DMS153 treated with DMSO at 0.1 percent for 48 hours (cell line): ENCODE measurements at regions not wholly inside any gene's neighbourhood (a gene's known extent, or its start where the extent isn't known, plus 50 kb on each side); places are given as distances from the start of the nearest gene placed in this dataset.
"Not testable (repeated sequence)": the region's sequence is repeated elsewhere in the genome, so short reads cannot be mapped to it uniquely, and the experiment has no call there.

Experiments
- DNase-seq: peaks from one replicate; lab custom pipeline; 2025; ENCODE audit not compliant: unreplicated experiment; lab: John Stamatoyannopoulos, UW

GRCh38 chr19:30690525-30690924 lies 318.3 kb downstream of the ZNF536 start:
- no peak for DNase-seq

GRCh38 chr19:30689474-30689873 lies 317.3 kb downstream of the ZNF536 start:
- no peak for DNase-seq

DNA sequence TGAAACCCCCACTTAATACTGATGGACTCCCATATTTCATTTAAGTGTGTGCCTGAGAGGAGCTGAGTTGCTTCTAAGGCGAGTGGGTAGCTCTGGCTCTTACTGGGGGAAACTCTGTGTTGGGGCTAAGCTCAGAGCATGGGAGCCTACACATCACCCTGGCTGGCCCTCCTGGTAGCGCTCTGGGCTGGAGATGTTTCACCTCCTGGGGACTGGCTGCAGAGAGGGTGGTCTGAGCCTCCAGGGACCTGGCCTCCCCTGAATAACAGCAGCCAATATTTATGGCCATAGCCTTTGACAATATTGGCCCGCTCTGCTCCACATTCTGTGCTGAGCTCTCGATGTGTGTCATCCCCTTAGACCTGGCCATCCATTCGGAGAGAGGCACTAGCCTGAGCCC lies 316.5 kb downstream of the ZNF536 start:
- no peak for DNase-seq

DNA sequence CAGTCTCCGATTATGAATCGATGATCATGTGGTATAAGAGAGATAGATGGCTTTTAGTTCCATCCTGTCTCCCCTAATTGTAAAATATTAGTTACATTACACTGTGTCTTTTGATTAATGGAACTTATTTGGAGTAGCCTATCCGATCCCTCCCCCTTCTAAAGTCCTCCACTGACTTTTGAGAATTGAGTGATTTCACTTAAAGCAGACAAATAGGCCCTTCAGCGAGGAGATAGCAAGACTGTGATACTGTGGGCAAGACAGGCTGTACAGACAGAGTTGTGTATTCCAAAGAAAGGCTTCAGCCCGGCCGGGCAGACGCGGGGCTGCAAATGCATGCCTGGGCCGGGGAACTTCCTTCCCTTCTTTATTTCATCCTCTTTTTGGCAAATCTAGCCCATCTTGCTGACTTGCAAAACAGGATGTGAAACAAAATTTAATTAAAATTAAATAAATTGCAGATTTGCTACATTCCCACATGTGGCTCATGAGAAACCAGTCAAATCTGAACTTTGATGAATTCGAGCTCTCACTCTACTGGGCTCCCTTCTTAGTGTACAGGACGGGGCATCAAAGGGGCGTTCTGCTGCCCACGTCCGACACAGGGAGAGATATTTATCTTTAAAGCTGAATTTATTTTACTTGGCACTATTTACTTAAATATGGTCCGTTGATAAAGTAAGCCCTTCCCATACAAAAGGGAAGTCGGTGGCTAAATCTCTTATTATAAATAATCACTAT lies 314.8 kb downstream of the ZNF536 start:
- no peak for DNase-seq

DNA sequence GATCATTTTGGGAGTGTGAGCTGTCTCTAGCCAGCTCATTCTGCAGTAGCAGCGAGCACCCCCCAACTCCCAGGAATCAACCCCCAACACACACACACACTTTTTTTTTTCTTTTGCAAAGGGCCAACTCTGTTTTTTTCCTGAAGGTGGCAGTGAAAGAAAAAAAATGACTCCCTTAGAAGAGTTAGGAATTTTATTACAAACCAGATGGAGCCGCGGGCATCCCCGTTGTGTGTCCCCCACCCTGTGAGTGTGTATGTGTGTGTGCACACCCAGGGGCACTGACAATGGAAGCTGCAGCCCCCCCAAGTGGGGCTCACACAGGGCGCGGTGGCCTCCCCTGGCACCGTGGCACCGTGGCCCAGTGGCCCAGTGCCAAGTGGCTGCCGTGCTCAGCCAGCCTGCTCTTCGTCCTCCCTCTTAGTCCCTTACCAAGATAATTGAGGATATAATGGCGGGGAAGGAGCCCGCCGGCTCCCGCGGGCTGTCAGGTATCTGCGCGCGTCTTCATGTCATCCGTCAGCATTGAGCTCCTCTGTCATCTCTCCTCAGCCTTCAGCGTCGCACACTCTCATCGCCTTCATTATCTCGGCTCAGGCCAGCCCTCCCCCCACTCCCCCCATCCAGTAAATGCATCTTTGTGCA lies 314.1 kb downstream of the ZNF536 start:
- DNase-seq: no peak

DNA sequence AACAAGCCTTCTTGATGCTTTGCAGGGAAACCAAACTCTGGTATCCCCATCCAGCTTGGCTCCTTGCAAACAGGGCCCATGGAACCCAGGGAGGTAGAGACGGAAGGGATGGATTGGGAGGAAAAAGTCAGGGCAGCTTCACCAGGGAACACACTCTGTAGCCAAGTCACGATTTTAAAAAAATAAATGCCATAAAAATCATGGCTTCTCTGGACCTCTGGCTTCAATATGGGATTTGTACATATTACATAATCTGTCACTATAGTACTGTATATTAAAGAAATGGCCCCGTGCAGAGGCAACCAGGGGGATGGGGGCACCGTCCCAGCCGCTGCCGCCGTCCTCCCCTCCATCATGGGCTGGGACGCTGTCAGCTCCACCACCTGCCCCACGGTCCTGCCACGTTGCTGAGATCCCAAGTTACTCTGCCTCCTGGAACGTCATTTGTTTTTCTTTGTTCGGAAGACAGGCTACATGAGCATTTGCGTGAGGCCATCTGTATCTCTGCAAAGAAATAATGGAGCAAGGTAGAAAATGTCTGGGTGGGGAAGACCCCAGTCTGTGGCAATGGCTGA lies 313.3 kb downstream of the ZNF536 start:
- DNase-seq: no peak

DNA sequence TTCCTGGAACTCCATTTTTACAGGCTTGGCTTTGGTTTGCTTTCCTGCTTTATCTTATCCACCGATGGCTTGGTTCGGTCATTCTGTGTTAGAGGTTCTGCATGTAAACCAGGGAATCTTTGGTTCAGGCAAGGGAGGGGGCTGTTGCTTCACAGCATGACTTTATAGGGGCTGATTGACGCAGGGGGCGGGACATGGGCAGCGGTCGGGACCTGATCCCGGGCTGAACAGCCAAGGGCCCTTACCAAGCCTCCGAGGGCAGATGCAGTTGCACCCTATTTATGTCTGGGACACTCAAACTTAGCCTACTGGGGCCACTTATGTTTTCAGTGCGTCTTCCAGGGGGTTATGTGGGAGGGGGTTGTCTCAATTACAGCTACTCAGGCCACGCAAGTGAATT lies 312.4 kb downstream of the ZNF536 start:
- no peak for DNase-seq

- DNase-seq: peak; percentile 37
Measured at GRCh38 chr19:30682999-30683536, 310.9 kb downstream of the ZNF536 start.

GRCh38 chr19:30682146-30682998 lies 310.2 kb downstream of the ZNF536 start:
- no peak for DNase-seq

DNA sequence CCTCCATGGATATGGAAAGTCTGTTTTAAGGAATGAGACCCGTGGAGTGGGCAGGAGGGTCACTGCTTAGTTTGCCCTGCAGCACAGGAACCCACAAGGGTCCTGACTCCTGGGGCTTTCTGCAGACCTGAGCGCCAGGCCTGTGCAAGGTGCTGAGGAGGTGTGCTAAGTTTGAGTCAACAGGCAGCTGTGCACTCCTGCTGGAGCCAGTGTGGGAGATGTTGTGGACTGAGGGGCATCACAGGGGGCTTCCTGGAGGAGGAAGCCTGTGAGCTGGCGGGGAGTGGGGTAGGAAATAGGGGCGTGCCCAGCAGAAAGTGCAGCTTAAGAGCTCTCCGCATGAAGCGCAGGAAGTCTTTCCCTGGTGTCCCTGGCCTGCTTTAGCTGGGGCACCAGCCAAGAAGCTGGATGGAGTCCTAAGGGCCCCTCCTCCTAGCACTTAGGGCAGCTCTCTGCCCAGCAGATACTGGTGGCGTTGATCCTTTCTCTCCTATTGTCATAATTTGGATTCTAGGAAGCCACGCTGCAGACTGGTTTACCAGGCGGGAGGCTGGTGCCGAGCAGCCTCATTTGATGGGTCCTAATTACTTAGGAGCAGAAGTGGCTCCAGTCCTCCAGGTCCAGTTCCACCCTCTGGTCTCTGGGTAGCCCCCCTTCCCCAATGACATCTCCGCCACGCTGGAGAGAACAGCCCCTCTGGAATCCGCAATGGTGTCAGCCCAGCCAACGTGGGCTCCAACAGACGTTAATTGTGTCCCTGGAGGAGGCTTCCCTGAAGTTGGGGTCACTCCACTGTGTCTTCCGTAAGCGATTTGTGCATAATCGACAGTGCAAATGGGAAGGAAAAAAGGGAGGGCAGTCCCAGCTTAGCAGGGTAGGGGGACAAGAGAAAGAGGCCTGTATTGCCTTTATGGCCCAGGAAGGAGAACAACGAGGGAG lies 309.2 kb downstream of the ZNF536 start:
- no peak for DNase-seq

GRCh38 chr19:30680399-30680798 lies 308.2 kb downstream of the ZNF536 start:
- not testable (repeated sequence) for DNase-seq

GRCh38 chr19:30679789-30680188 lies 307.6 kb downstream of the ZNF536 start:
- DNase-seq: no peak

- DNase-seq: no peak
Measured at GRCh38 chr19:30679153-30679702, 307.0 kb downstream of the ZNF536 start.

GRCh38 chr19:30678168-30678567 lies 306.0 kb downstream of the ZNF536 start:
- DNase-seq: no peak

- DNase-seq: no peak
Measured at GRCh38 chr19:30677702-30678101, 305.5 kb downstream of the ZNF536 start.

- DNase-seq: no peak
Measured at GRCh38 chr19:30676990-30677679, 305.0 kb downstream of the ZNF536 start.

GRCh38 chr19:30675086-30675485 lies 302.9 kb downstream of the ZNF536 start:
- DNase-seq: no peak

DNA sequence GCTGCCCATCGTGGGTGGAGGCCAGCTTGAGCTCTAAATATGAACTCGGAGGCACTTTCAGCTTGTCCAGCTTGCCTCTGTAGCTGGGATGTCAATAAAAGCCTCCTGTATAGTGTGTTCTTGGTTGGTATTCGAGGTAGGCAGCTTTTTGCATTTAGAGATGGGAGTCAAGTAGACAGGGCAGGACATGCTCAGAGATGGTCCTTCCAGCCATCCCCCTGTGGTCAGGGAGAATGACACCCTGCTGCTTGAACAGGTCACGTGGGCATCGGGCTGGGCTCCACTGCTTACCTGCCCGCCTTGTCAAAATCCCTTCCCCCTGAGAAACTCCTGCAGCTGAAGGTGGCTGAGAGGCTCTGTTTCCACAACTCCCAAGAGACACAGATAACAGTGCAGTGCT lies 302.5 kb downstream of the ZNF536 start:
- no peak for DNase-seq

DNA sequence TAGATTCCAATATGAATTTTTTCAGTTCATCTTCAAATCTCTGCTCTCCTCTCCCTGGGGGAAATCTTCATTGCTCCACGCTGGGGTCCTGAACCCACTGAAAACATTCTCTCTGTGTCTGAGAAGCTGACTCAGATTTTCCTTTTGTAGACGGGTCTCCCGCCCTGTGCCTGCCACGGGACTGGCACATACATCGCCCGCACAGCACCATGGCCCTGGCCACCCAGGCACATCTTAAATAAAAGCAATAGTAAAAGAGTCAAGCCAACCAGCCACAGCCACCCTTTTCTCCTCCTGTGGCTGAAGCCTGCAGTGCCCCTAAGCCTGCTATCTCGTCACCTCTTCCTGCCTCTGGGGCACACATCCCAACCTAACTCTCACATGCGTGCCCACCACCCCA lies 301.2 kb downstream of the ZNF536 start:
- no peak for DNase-seq
